CD4-positive, alpha-beta T cell (primary cell): ENCODE measurements at regions not wholly inside any gene's neighbourhood (a gene's known extent, or its start where the extent isn't known, plus 50 kb on each side); places are given as distances from the start of the nearest gene placed in this dataset.
"Not testable (repeated sequence)": the region's sequence is repeated elsewhere in the genome, so short reads cannot be mapped to it uniquely, and the experiment has no call there.

Source experiments
- ATAC-seq: fragments of 200-7000 bp; cut with Tn5 transposase; one replicate; pipeline ENCODE4 v1.10.0; 2022; ENCODE audit warnings: mild to moderate bottlenecking; ENCODE audit not compliant: poor library complexity
- CTCF ChIA-PET: fragments of 350-600 bp; sonication (Branson Sonifier 250); formaldehyde crosslinking; loops from one replicate; lab custom pipeline; 2021; ENCODE audit warnings: antibody characterized with exemption, inconsistent platforms; lab: Charles Lee
- POLR2A ChIA-PET: fragments of 350-600 bp; sonication (Branson Sonifier 250); formaldehyde crosslinking; loops from one replicate; lab custom pipeline; 2021; ENCODE audit warnings: antibody characterized with exemption, inconsistent platforms; lab: Charles Lee
- DNase-seq, 14 experiments: peaks; one replicate each; pipeline ENCODE4 v3.0.0-alpha.2; 2013 to 2020; ENCODE audit warnings: mixed read lengths in 2 of 14
- H3K27ac ChIP-seq, 2 donors: one replicate each; pipeline versions ENCODE4 v1.5.1 to v1.7.0; 2013; ENCODE audit warnings: low read length in 2 of 2, low read depth in 1 of 2, mild to moderate bottlenecking in 1 of 2
- H3K27me3 ChIP-seq, 2 experiments: 1 replicate in 1 of 2; 2 replicates in 1 of 2; pipeline versions ENCODE4 v1.6.1 to v1.7.0; 2013; ENCODE audit warnings: low read length in 2 of 2, control low read depth in 1 of 2, mild to moderate bottlenecking in 1 of 2, moderate library complexity in 1 of 2; ENCODE audit not compliant: insufficient read depth in 2 of 2, control insufficient read depth in 1 of 2
- H3K36me3 ChIP-seq: one replicate; pipeline ENCODE4 v1.6.1; 2013; ENCODE audit warnings: low read length, control low read depth; ENCODE audit not compliant: insufficient read depth
- H3K4me1 ChIP-seq: one replicate; pipeline ENCODE4 v1.6.1; 2013; ENCODE audit warnings: low read length, control low read depth; ENCODE audit not compliant: insufficient read depth
- H3K4me3 ChIP-seq: one replicate; pipeline ENCODE4 v1.5.1; 2013; ENCODE audit warnings: mild to moderate bottlenecking, low read length, moderate library complexity
- H3K9me3 ChIP-seq, 2 experiments: 1 replicate in 1 of 2; 2 replicates in 1 of 2; pipeline versions ENCODE4 v1.6.1 to v1.7.0; 2013; ENCODE audit warnings: low read length in 2 of 2, mild to moderate bottlenecking in 2 of 2, control low read depth in 1 of 2, moderate library complexity in 1 of 2; ENCODE audit not compliant: control insufficient read depth in 1 of 2, insufficient read depth in 1 of 2
- H3K27ac Mint-ChIP-seq: one replicate; pipeline ENCODE4 v1.8.0; 2020; ENCODE audit warnings: mixed read lengths
- H3K27me3 Mint-ChIP-seq: one replicate; pipeline ENCODE4 v1.8.0; 2021; ENCODE audit warnings: mixed read lengths
- H3K36me3 Mint-ChIP-seq: one replicate; pipeline ENCODE4 v1.8.0; 2021; ENCODE audit warnings: low read depth, mixed read lengths
- H3K4me1 Mint-ChIP-seq: one replicate; pipeline ENCODE4 v1.8.0; 2021; ENCODE audit warnings: low read depth, mixed read lengths
- H3K4me3 Mint-ChIP-seq: one replicate; pipeline ENCODE4 v1.8.0; 2020; ENCODE audit warnings: mild to moderate bottlenecking, mixed read lengths
- H3K9me3 Mint-ChIP-seq: one replicate; pipeline ENCODE4 v1.8.0; 2020; ENCODE audit warnings: mixed read lengths
- CTCF ChIP-seq: fragments of 200-600 bp; IDR thresholded peaks from one replicate; pipeline ENCODE4 v1.8.0; 2022; ENCODE audit warnings: antibody characterized with exemption, mild to moderate bottlenecking
- intact Hi-C, 2 experiments: fragments of 100-400 bp; cut with DNase I in 1 of 2; cut with micrococcal nuclease in 1 of 2; formaldehyde crosslinking; loops; one replicate each; pipeline versions ENCODE4 v1.15.1 to v1.9.0; 2023 to 2025; cut with DNase I, micrococcal nuclease

- Histone ChIP-seq H3K9me3 (peaks cover 0 to 5% of the 10 kb centered on the region in 2 experiments), H3K27ac (no peak overlapping the region), H3K4me3 (no peak overlapping the region), H3K4me1 (no peaks in the 10 kb centered on the region), H3K36me3 (no peaks in the 10 kb centered on the region), H3K27me3 (no peaks in the 10 kb centered on the region)
- H3K27me3 Mint-ChIP-seq = no peaks in the 10 kb centered on the region
- H3K4me1 Mint-ChIP-seq = no peaks in the 10 kb centered on the region
- H3K9me3 Mint-ChIP-seq = no peaks in the 10 kb centered on the region
- H3K36me3 Mint-ChIP-seq = no peaks in the 10 kb centered on the region
- TF ChIP-seq CTCF = no peak
- POLR2A ChIA-PET = no interaction called here
- intact Hi-C loops = no loop called here
- ATAC-seq = no peak
- CTCF ChIA-PET = no interaction called here
- H3K27ac Mint-ChIP-seq = no peak overlapping the region
- H3K4me3 Mint-ChIP-seq = no peak overlapping the region
- DNase-seq = no peak
These were observed 83.5 kb downstream of the PRR15 start for GRCh38 chr7:29647020-29647654.

DNA sequence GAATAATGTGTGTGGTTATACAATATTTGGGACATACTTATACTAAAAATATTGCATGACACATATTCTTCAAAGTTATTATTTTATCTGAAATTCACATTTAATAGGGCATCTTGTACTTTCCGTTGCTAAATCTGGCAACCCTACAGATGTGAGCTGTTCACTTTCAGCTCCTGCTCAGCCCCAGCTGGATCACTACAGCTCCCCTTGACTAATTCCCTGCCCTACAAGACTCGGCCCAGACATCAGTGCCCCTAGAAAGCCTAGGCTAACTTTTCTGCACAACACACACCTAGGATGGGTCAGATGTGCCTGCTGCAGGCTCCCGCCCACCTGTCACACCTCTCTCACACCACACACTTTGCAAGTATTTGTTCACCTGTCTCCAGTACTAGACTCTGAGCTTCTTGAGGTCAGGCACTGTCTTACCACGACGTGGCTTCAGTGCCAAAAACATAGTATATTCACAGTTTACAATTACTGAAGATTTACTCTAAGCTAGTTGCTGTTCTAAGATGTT is 84.1 kb downstream of the PRR15 start:
- H3K36me3 ChIP-seq, H3K4me3 ChIP-seq, H3K4me1 Mint-ChIP-seq, H3K9me3 ChIP-seq, H3K27me3 ChIP-seq, intact Hi-C loops, ATAC-seq, H3K27me3 Mint-ChIP-seq, H3K27ac ChIP-seq, DNase-seq, POLR2A ChIA-PET, CTCF ChIA-PET, H3K4me3 Mint-ChIP-seq, H3K27ac Mint-ChIP-seq, H3K36me3 Mint-ChIP-seq, H3K4me1 ChIP-seq, H3K9me3 Mint-ChIP-seq: not testable (repeated sequence)

- no peaks in the 10 kb centered on the region for H3K4me1 Mint-ChIP-seq
- Histone ChIP-seq H3K4me3 (no peak overlapping the region), H3K27me3 (no peaks in the 10 kb centered on the region), H3K36me3 (no peaks in the 10 kb centered on the region), H3K9me3 (peaks cover 0 to 5% of the 10 kb centered on the region in 2 experiments), H3K27ac (no peak overlapping the region), H3K4me1 (no peaks in the 10 kb centered on the region)
- no peaks in the 10 kb centered on the region for H3K27me3 Mint-ChIP-seq
- CTCF ChIA-PET = no interaction called here
- no peak for TF ChIP-seq CTCF
- H3K27ac Mint-ChIP-seq = no peak overlapping the region
- H3K36me3 Mint-ChIP-seq = no peaks in the 10 kb centered on the region
- ATAC-seq = no peak
- H3K9me3 Mint-ChIP-seq = no peaks in the 10 kb centered on the region
- intact Hi-C loops = no loop called here
- no peak overlapping the region for H3K4me3 Mint-ChIP-seq
- POLR2A ChIA-PET = no interaction called here
- no peak for DNase-seq
These were observed 85.5 kb downstream of the PRR15 start for GRCh38 chr7:29649028-29649716.
